ENCODE measurements at regions not wholly inside any gene's neighbourhood (a gene's known extent, or its start where the extent isn't known, plus 50 kb on each side); places are given as distances from the start of the nearest gene placed in this dataset.

- TF ChIP-seq, protein P1, sequence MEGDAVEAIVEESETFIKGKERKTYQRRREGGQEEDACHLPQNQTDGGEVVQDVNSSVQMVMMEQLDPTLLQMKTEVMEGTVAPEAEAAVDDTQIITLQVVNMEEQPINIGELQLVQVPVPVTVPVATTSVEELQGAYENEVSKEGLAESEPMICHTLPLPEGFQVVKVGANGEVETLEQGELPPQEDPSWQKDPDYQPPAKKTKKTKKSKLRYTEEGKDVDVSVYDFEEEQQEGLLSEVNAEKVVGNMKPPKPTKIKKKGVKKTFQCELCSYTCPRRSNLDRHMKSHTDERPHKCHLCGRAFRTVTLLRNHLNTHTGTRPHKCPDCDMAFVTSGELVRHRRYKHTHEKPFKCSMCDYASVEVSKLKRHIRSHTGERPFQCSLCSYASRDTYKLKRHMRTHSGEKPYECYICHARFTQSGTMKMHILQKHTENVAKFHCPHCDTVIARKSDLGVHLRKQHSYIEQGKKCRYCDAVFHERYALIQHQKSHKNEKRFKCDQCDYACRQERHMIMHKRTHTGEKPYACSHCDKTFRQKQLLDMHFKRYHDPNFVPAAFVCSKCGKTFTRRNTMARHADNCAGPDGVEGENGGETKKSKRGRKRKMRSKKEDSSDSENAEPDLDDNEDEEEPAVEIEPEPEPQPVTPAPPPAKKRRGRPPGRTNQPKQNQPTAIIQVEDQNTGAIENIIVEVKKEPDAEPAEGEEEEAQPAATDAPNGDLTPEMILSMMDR (IDR thresholded peaks at IDR 0.05) = no peak
- no peak for TF ChIP-seq POLR2A (IDR thresholded peaks at IDR 0.05)
Measured at GRCh38 chr3:181631901-181632300, 79.8 kb upstream of the SOX2 start.

Data from adrenal gland (tissue), 5 donors.